ENCODE measurements at regions not wholly inside any gene's neighbourhood (a gene's known extent, or its start where the extent isn't known, plus 50 kb on each side); places are given as distances from the start of the nearest gene placed in this dataset.

- no peak overlapping the region for H3K27ac ChIP-seq (ENCODE audit: low read depth in 1 of 2, low read length in 2 of 2)
- no peak overlapping the region for H3K9ac ChIP-seq (ENCODE audit: low read depth in 1 of 2, low read length in 2 of 2)
- 88% methylated on average over 2 of the region's 2 CpGs for WGBS
- H3K27me3 ChIP-seq (ENCODE audit: control insufficient read depth in 4 of 4, insufficient read depth in 4 of 4, low read length in 3 of 4): no peaks in the 10 kb centered on the region
- TF ChIP-seq, protein P1, sequence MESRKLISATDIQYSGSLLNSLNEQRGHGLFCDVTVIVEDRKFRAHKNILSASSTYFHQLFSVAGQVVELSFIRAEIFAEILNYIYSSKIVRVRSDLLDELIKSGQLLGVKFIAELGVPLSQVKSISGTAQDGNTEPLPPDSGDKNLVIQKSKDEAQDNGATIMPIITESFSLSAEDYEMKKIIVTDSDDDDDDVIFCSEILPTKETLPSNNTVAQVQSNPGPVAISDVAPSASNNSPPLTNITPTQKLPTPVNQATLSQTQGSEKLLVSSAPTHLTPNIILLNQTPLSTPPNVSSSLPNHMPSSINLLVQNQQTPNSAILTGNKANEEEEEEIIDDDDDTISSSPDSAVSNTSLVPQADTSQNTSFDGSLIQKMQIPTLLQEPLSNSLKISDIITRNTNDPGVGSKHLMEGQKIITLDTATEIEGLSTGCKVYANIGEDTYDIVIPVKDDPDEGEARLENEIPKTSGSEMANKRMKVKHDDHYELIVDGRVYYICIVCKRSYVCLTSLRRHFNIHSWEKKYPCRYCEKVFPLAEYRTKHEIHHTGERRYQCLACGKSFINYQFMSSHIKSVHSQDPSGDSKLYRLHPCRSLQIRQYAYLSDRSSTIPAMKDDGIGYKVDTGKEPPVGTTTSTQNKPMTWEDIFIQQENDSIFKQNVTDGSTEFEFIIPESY (IDR thresholded peaks at IDR 0.05): no peak
- no peak for TF ChIP-seq JUND (IDR thresholded peaks at IDR 0.05)
- TF ChIP-seq FOXA2 (IDR thresholded peaks at IDR 0.05): no peak
- TF ChIP-seq, protein P2, sequence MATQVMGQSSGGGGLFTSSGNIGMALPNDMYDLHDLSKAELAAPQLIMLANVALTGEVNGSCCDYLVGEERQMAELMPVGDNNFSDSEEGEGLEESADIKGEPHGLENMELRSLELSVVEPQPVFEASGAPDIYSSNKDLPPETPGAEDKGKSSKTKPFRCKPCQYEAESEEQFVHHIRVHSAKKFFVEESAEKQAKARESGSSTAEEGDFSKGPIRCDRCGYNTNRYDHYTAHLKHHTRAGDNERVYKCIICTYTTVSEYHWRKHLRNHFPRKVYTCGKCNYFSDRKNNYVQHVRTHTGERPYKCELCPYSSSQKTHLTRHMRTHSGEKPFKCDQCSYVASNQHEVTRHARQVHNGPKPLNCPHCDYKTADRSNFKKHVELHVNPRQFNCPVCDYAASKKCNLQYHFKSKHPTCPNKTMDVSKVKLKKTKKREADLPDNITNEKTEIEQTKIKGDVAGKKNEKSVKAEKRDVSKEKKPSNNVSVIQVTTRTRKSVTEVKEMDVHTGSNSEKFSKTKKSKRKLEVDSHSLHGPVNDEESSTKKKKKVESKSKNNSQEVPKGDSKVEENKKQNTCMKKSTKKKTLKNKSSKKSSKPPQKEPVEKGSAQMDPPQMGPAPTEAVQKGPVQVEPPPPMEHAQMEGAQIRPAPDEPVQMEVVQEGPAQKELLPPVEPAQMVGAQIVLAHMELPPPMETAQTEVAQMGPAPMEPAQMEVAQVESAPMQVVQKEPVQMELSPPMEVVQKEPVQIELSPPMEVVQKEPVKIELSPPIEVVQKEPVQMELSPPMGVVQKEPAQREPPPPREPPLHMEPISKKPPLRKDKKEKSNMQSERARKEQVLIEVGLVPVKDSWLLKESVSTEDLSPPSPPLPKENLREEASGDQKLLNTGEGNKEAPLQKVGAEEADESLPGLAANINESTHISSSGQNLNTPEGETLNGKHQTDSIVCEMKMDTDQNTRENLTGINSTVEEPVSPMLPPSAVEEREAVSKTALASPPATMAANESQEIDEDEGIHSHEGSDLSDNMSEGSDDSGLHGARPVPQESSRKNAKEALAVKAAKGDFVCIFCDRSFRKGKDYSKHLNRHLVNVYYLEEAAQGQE (IDR thresholded peaks at IDR 0.05): no peak
- no peak for TF ChIP-seq RXRA (IDR thresholded peaks at IDR 0.05)
- TF ChIP-seq, protein P3, sequence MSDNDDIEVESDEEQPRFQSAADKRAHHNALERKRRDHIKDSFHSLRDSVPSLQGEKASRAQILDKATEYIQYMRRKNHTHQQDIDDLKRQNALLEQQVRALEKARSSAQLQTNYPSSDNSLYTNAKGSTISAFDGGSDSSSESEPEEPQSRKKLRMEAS (IDR thresholded peaks at IDR 0.05): no peak
- no peak for TF ChIP-seq ATF3 (IDR thresholded peaks at IDR 0.05)
- no peak for TF ChIP-seq FOXA1 (IDR thresholded peaks at IDR 0.05)
- TF ChIP-seq GABPA (IDR thresholded peaks at IDR 0.05 in 1 of 2, conservative IDR thresholded peaks at IDR 0.05 in 1 of 2): no peak
- TF ChIP-seq HNF4G (IDR thresholded peaks at IDR 0.05): no peak
- TF ChIP-seq SP1 (IDR thresholded peaks at IDR 0.05): no peak
- TF ChIP-seq CTCF (IDR thresholded peaks at IDR 0.05; ENCODE audit: low read depth, low read length, missing input control): no peak
- no peak for TF ChIP-seq HNF4A (conservative IDR thresholded peaks at IDR 0.05)
- no peak for TF ChIP-seq RAD21 (IDR thresholded peaks at IDR 0.05)
- no peak for TF ChIP-seq YY1 (IDR thresholded peaks at IDR 0.05)
- H3K9me3 ChIP-seq (ENCODE audit: control insufficient read depth in 4 of 4, low read length in 3 of 4): no peaks in the 10 kb centered on the region
- H3K4me3 ChIP-seq (ENCODE audit: low read depth in 1 of 3, low read length in 3 of 3): no peak overlapping the region
- DNase-seq (ENCODE audit: low spot score): no peak
- H3K4me1 ChIP-seq (ENCODE audit: control insufficient read depth in 4 of 4, insufficient read depth in 4 of 4, low read length in 3 of 4): no peaks in the 10 kb centered on the region
- no peaks in the 10 kb centered on the region for H3K36me3 ChIP-seq (ENCODE audit: control insufficient read depth in 4 of 4, insufficient read depth in 3 of 4, low read depth in 1 of 4, low read length in 3 of 4)
These were observed 54.1 kb downstream of the IRF2BPL start for GRCh38 chr14:76974365-76974764.

GRCh38 chr14:76971549-76971948, 57.0 kb downstream of the IRF2BPL start:
- Histone ChIP-seq H3K9me3 (ENCODE audit: control insufficient read depth in 4 of 4, low read length in 3 of 4) (no peaks in the 10 kb centered on the region), H3K4me1 (ENCODE audit: control insufficient read depth in 4 of 4, insufficient read depth in 4 of 4, low read length in 3 of 4) (peaks cover 0 to 10% (median 3%) of the 10 kb centered on the region in 4 donors), H3K36me3 (ENCODE audit: control insufficient read depth in 4 of 4, insufficient read depth in 3 of 4, low read depth in 1 of 4, low read length in 3 of 4) (no peaks in the 10 kb centered on the region), H3K9ac (ENCODE audit: low read depth in 1 of 2, low read length in 2 of 2) (no peak overlapping the region), H3K4me3 (ENCODE audit: low read depth in 1 of 3, low read length in 3 of 3) (no peak overlapping the region), H3K27me3 (ENCODE audit: control insufficient read depth in 4 of 4, insufficient read depth in 4 of 4, low read length in 3 of 4) (no peaks in the 10 kb centered on the region), H3K27ac (ENCODE audit: low read depth in 1 of 2, low read length in 2 of 2) (no peak overlapping the region)
- no peak for DNase-seq (ENCODE audit: low spot score)
- WGBS: 89% methylated on average over 6 of the region's 6 CpGs
- TF ChIP-seq TAF1 (conservative IDR thresholded peaks at IDR 0.05) (no peak), FOXA1 (IDR thresholded peaks at IDR 0.05) (no peak), HNF4G (IDR thresholded peaks at IDR 0.05) (no peak), ATF3 (IDR thresholded peaks at IDR 0.05) (no peak), JUND (IDR thresholded peaks at IDR 0.05) (no peak), SP1 (IDR thresholded peaks at IDR 0.05) (no peak), HNF4A (conservative IDR thresholded peaks at IDR 0.05) (no peak), RXRA (IDR thresholded peaks at IDR 0.05) (no peak), YY1 (IDR thresholded peaks at IDR 0.05) (no peak), FOXA2 (IDR thresholded peaks at IDR 0.05) (no peak), NR2F2 (IDR thresholded peaks at IDR 0.05) (no peak), RAD21 (IDR thresholded peaks at IDR 0.05) (no peak), EGR1 (IDR thresholded peaks at IDR 0.05; ENCODE audit: low read depth in 2 of 2) (no peak)
- TF ChIP-seq, protein P2 (IDR thresholded peaks at IDR 0.05): no peak
- TF ChIP-seq, protein P1 (IDR thresholded peaks at IDR 0.05): no peak
